Cardiac muscle cell (in vitro differentiated cells and primary cell): ENCODE measurements at regions not wholly inside any gene's neighbourhood (a gene's known extent, or its start where the extent isn't known, plus 50 kb on each side); places are given as distances from the start of the nearest gene placed in this dataset.

Source experiments
- DNase-seq, 2 donors: peaks; one replicate each; pipeline versions ENCODE4 v3.0.0 to v3.0.0-alpha.2; 2010 to 2017; ENCODE audit warnings: low read depth in 1 of 2, low spot score in 1 of 2
- H3K27ac ChIP-seq: fragments of 200-600 bp; sonication (generic); 2 replicates; pipeline ENCODE4 v1.5.1; 2016
- H3K27me3 ChIP-seq: fragments of 200-600 bp; sonication (generic); 2 replicates; pipeline ENCODE4 v1.6.0; 2016; ENCODE audit warnings: control low read depth
- H3K36me3 ChIP-seq: fragments of 200-600 bp; sonication (generic); 2 replicates; pipeline ENCODE4 v1.5.1; 2016; ENCODE audit warnings: control low read depth
- H3K4me1 ChIP-seq: fragments of 200-600 bp; sonication (generic); 2 replicates; pipeline ENCODE4 v1.8.1; 2017; ENCODE audit warnings: low read depth, mild to moderate bottlenecking, mixed run types
- H3K4me3 ChIP-seq: fragments of 200-600 bp; sonication (generic); 2 replicates; pipeline ENCODE4 v1.5.1; 2016; ENCODE audit warnings: mild to moderate bottlenecking
- H3K9me3 ChIP-seq: fragments of 200-600 bp; sonication (generic); 2 replicates; pipeline ENCODE4 v1.5.1; 2017; ENCODE audit warnings: low read depth, mild to moderate bottlenecking, control low read depth
- TF ChIP-seq, protein P1 (sequence below): IDR thresholded peaks from 2 replicates; pipeline ENCODE4 v1.5.1; 2012; ENCODE audit warnings: low read depth, mild to moderate bottlenecking, low read length

DNA sequence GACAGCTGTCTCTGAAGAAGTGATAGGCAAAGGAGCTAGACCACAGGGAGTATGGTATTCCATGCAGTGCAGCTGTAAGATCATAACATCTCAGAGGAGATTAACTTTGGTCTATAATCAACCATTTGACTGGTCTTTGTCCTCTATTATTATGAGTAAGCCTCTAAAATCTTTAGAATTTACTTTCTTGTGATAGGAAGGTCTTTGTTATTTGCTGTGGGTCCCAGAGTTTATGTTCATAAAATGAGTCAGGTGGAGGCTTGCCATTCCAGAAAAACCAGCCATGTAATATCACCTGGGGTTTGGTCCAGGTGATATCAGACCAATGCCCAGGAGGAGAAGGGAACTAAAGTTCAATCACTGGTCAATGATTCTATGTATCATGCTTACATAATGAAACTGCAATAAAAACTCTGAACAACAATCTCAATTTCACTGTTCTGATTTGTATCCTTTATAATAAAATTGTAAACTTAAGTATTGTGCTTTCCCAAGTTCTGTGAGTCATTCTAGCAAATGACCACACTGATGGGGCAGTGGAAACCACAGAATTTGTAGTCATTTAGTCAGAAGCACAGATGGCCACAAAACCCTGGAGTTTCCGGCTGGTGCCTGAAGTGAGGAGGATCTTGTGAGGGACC, 239.6 kb upstream of the TRAM1L1 start:
- Histone ChIP-seq H3K27me3 (no peaks in the 10 kb centered on the region), H3K27ac (no peak overlapping the region), H3K4me1 (peaks cover 12% of the 10 kb centered on the region), H3K9me3 (no peaks in the 10 kb centered on the region), H3K4me3 (no peak overlapping the region), H3K36me3 (no peaks in the 10 kb centered on the region)
- peak in 1 of 2 donors; percentile 10 for DNase-seq
- TF ChIP-seq, protein P1, sequence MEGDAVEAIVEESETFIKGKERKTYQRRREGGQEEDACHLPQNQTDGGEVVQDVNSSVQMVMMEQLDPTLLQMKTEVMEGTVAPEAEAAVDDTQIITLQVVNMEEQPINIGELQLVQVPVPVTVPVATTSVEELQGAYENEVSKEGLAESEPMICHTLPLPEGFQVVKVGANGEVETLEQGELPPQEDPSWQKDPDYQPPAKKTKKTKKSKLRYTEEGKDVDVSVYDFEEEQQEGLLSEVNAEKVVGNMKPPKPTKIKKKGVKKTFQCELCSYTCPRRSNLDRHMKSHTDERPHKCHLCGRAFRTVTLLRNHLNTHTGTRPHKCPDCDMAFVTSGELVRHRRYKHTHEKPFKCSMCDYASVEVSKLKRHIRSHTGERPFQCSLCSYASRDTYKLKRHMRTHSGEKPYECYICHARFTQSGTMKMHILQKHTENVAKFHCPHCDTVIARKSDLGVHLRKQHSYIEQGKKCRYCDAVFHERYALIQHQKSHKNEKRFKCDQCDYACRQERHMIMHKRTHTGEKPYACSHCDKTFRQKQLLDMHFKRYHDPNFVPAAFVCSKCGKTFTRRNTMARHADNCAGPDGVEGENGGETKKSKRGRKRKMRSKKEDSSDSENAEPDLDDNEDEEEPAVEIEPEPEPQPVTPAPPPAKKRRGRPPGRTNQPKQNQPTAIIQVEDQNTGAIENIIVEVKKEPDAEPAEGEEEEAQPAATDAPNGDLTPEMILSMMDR: no peak

DNA sequence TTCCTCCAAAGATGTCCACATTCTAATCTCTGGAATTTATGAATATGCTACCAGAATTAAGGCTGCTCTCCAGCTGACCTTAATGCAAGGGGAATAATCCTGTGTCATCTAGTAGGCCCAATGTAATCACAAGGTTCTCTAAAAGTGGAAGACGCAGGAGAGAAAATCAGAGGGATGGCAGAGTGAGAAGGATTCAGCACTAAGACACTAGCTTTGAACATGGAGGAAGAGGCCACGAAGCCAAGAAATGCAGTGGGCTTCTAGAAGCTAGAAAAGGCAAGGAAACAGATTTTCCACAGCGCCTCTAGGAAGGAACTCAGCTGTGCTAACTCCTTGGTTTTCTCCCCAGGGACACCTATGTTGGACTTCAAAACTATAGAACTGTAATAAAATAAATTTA, 240.7 kb upstream of the TRAM1L1 start:
- Histone ChIP-seq H3K36me3 (no peaks in the 10 kb centered on the region), H3K9me3 (no peaks in the 10 kb centered on the region), H3K4me3 (no peak overlapping the region), H3K27ac (no peak overlapping the region), H3K27me3 (no peaks in the 10 kb centered on the region), H3K4me1 (peaks cover 20% of the 10 kb centered on the region)
- TF ChIP-seq, protein P1: no peak
- DNase-seq: no peak

DNA sequence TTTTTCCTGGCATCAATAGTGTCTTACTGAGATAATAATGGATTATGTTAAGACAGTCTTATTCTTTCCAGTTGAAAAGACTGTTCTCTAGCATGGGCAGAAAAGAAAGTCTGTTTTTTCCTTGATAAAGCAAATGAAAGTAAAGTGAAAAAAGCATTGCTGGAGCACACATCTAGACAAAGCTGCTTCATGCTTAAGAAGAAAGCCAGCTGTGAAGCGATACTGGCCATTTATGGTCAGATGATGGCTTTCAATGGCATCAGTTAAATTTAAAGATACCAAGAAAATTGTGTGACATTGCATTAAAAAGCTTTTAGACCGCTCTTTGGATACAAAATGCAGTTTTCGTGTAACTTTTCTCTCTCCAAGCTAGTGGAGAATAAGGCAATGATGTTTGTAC, 242.1 kb upstream of the TRAM1L1 start:
- TF ChIP-seq, protein P1: no peak
- no peak overlapping the region for H3K4me3 ChIP-seq
- DNase-seq: no peak
- H3K4me1 ChIP-seq: peaks cover 20% of the 10 kb centered on the region
- H3K27ac ChIP-seq: peak overlapping the region; percentile 4
- H3K36me3 ChIP-seq: no peaks in the 10 kb centered on the region
- no peaks in the 10 kb centered on the region for H3K9me3 ChIP-seq
- no peaks in the 10 kb centered on the region for H3K27me3 ChIP-seq

DNA sequence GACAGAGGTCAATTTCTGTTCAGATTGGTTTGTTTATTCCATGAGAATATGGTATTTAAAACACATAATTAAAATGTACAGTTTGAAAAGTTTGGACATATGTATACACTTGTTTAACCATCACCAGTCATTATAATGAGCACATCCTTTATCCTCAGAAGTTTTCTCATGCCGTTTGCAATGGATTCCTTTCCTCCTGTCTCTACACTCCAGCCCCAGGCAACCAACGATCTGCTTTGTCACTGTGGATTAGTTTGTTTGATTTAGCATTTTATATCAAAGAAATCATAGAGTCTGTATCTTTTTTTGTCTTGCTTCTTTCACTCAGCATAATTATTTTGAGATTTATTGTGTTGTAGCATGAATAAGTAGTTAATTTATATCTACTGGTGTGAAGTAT, 243.0 kb upstream of the TRAM1L1 start:
- Histone ChIP-seq H3K9me3 (no peaks in the 10 kb centered on the region), H3K4me1 (peaks cover 20% of the 10 kb centered on the region), H3K36me3 (no peaks in the 10 kb centered on the region), H3K4me3 (no peak overlapping the region), H3K27ac (peak overlapping the region; percentile 4), H3K27me3 (no peaks in the 10 kb centered on the region)
- TF ChIP-seq, protein P1: no peak
- no peak for DNase-seq

DNA sequence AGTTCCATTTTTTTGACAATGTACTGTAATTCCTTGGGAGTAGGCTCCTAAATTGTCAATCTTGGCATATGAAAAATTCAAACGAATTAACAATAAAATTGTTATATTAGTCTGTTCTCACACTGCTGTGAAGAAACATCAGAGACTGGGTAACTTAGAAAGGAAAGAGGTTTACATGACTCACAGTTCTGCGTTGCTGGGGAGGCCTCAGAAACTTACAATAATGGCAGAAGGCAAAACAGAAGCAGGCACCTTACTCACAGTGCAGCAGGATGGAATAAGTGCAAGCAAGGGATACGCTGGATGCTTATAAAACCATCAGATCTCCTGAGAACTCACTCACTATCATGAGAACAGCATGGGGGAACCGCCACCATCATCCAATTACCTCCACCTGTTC, 246.4 kb upstream of the TRAM1L1 start:
- no peaks in the 10 kb centered on the region for H3K36me3 ChIP-seq
- H3K27me3 ChIP-seq: no peaks in the 10 kb centered on the region
- no peaks in the 10 kb centered on the region for H3K9me3 ChIP-seq
- TF ChIP-seq, protein P1: no peak
- no peak overlapping the region for H3K4me3 ChIP-seq
- H3K27ac ChIP-seq: no peak overlapping the region
- DNase-seq: no peak
- peaks cover 20% of the 10 kb centered on the region for H3K4me1 ChIP-seq
